ENCODE measurements at regions not wholly inside any gene's neighbourhood (a gene's known extent, or its start where the extent isn't known, plus 50 kb on each side); places are given as distances from the start of the nearest gene placed in this dataset.

DNA sequence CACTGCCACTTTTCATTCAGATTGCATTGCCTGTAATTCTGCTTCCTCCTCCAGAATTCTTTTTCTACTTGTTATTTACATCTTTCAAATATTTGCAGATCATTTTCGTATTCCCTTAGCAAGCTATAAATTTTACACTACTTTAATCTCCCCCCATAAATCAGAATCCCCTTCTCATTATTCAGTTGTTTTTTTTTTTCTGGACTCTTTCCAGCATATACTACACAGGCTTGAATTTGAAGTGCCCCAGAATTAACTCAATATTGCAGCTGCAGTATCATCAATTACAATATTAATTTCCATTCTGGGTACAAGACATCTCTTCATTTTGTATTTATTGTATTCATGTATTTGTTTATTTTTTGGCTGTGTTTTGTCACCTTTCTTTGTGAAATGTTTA lies 1494.3 kb downstream of the AMY1C start:
- BruUV-seq (replicated peaks) = no TSS peak
- no peak overlapping the region for H3K27ac ChIP-seq (ENCODE audit: insufficient read depth, low read depth, low read length)
- intact Hi-C loops (cut with micrococcal nuclease) = no loop called here

DNA sequence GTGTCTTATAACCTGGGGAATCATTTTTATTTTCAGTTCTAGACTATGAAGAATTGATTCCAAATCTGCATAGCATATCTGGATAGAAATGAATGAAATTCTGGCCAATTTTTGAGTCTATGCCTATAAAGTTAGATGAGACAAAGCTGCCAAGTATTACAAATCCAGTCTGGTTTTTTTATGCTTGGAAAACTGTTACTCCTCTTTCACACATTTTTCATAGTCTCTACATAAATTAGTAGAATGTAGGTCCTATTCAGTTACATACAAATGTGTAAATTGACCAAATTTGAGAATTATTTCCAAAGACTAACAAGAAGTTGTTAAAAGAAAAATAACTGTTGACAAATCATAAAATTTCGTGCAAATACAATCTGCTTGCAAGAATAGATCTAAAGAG lies 1505.2 kb downstream of the AMY1C start:
- no peak overlapping the region for H3K9ac ChIP-seq (replicated peaks; ENCODE audit: extremely low read depth, insufficient read depth, low read length)
- H3K9me3 ChIP-seq (replicated peaks; ENCODE audit: control insufficient read depth, insufficient read depth, low read length) = no peaks in the 10 kb centered on the region
- H3K27me3 ChIP-seq (ENCODE audit: control insufficient read depth in 2 of 2, insufficient read depth in 2 of 2, low read length in 2 of 2) = no peaks in the 10 kb centered on the region
- no peaks in the 10 kb centered on the region for H3K36me3 ChIP-seq (ENCODE audit: control insufficient read depth in 2 of 2, extremely low read depth in 1 of 2, insufficient read depth in 2 of 2, low read length in 2 of 2)
- no peak overlapping the region for H3K4me2 ChIP-seq (ENCODE audit: insufficient read depth, low read length)
- no peak overlapping the region for H2AFZ ChIP-seq (ENCODE audit: low read depth, low read length)
- BruUV-seq (replicated peaks) = no TSS peak
- no peak overlapping the region for H3K4me3 ChIP-seq (replicated peaks in 1 of 3; ENCODE audit: insufficient read depth in 1 of 3, low read depth in 1 of 3, low read length in 3 of 3)
- no peak overlapping the region for H3K27ac ChIP-seq (ENCODE audit: insufficient read depth, low read depth, low read length)
- intact Hi-C loops (cut with micrococcal nuclease) = no loop called here
- DNase-seq (ENCODE audit: low read depth, low spot score) = no peak
- no peaks in the 10 kb centered on the region for H3K79me2 ChIP-seq (ENCODE audit: control insufficient read depth, insufficient read depth, low read length)
- CTCF ChIA-PET = no interaction called here
- dilution Hi-C loops (cut with MboI; ENCODE audit: extremely low pct_ligation_motif_present, low sequenced_read_pairs) = no loop called here
- TF ChIP-seq, protein P1, sequence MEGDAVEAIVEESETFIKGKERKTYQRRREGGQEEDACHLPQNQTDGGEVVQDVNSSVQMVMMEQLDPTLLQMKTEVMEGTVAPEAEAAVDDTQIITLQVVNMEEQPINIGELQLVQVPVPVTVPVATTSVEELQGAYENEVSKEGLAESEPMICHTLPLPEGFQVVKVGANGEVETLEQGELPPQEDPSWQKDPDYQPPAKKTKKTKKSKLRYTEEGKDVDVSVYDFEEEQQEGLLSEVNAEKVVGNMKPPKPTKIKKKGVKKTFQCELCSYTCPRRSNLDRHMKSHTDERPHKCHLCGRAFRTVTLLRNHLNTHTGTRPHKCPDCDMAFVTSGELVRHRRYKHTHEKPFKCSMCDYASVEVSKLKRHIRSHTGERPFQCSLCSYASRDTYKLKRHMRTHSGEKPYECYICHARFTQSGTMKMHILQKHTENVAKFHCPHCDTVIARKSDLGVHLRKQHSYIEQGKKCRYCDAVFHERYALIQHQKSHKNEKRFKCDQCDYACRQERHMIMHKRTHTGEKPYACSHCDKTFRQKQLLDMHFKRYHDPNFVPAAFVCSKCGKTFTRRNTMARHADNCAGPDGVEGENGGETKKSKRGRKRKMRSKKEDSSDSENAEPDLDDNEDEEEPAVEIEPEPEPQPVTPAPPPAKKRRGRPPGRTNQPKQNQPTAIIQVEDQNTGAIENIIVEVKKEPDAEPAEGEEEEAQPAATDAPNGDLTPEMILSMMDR (IDR thresholded peaks at IDR 0.05; ENCODE audit: extremely low read depth in 1 of 2, insufficient read depth in 1 of 2, low read depth in 1 of 2, low read length in 2 of 2) = no peak
- no peak for TF ChIP-seq JUN (IDR thresholded peaks at IDR 0.05; ENCODE audit: borderline replicate concordance, insufficient read depth, insufficient read length, low read depth)
- no peak for TF ChIP-seq POLR2AphosphoS5 (IDR thresholded peaks at IDR 0.05; ENCODE audit: insufficient read depth, low read depth, low read length)
- TF ChIP-seq, protein P2, sequence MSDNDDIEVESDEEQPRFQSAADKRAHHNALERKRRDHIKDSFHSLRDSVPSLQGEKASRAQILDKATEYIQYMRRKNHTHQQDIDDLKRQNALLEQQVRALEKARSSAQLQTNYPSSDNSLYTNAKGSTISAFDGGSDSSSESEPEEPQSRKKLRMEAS (IDR thresholded peaks at IDR 0.05; ENCODE audit: insufficient read depth, insufficient read length) = no peak
- no peak for TF ChIP-seq EZH2 (IDR thresholded peaks at IDR 0.05; ENCODE audit: borderline replicate concordance, low read depth, low read length, severe bottlenecking)
- TF ChIP-seq POLR2A (IDR thresholded peaks at IDR 0.05; ENCODE audit: low read depth, low read length) = no peak
- no peak for TF ChIP-seq GATA2 (IDR thresholded peaks at IDR 0.05; ENCODE audit: insufficient read depth, insufficient read length, low read depth, low read length)
- TF ChIP-seq FOS (IDR thresholded peaks at IDR 0.05; ENCODE audit: borderline replicate concordance, insufficient read depth, low read length) = no peak
- TF ChIP-seq MYC (IDR thresholded peaks at IDR 0.05; ENCODE audit: low read depth, low read length) = no peak
- no peaks in the 10 kb centered on the region for H3K4me1 ChIP-seq (ENCODE audit: control insufficient read depth, extremely low read depth, insufficient read depth, low read length)
- no peak for FAIRE-seq
- POLR2A ChIA-PET = no interaction called here
- H4K20me1 ChIP-seq (replicated peaks; ENCODE audit: control insufficient read depth, extremely low read depth, insufficient read depth, low read length) = no peaks in the 10 kb centered on the region
- no peaks in the 10 kb centered on the region for H3K9me1 ChIP-seq (replicated peaks; ENCODE audit: control insufficient read depth, extremely low read depth, insufficient read depth, low read length)

More for the DNA sequence above, 1494.3 kb downstream of the AMY1C start:
- Histone ChIP-seq H3K9ac (replicated peaks; ENCODE audit: extremely low read depth, insufficient read depth, low read length) (no peak overlapping the region), H2AFZ (ENCODE audit: low read depth, low read length) (no peak overlapping the region), H3K27me3 (ENCODE audit: control insufficient read depth in 2 of 2, insufficient read depth in 2 of 2, low read length in 2 of 2) (no peaks in the 10 kb centered on the region), H3K4me1 (ENCODE audit: control insufficient read depth, extremely low read depth, insufficient read depth, low read length) (no peaks in the 10 kb centered on the region), H3K9me3 (replicated peaks; ENCODE audit: control insufficient read depth, insufficient read depth, low read length) (no peaks in the 10 kb centered on the region), H3K79me2 (ENCODE audit: control insufficient read depth, insufficient read depth, low read length) (no peaks in the 10 kb centered on the region), H3K4me2 (ENCODE audit: insufficient read depth, low read length) (no peak overlapping the region), H4K20me1 (replicated peaks; ENCODE audit: control insufficient read depth, extremely low read depth, insufficient read depth, low read length) (no peaks in the 10 kb centered on the region), H3K4me3 (replicated peaks in 1 of 3; ENCODE audit: insufficient read depth in 1 of 3, low read depth in 1 of 3, low read length in 3 of 3) (no peak overlapping the region), H3K9me1 (replicated peaks; ENCODE audit: control insufficient read depth, extremely low read depth, insufficient read depth, low read length) (no peaks in the 10 kb centered on the region), H3K36me3 (ENCODE audit: control insufficient read depth in 2 of 2, extremely low read depth in 1 of 2, insufficient read depth in 2 of 2, low read length in 2 of 2) (no peaks in the 10 kb centered on the region)
- dilution Hi-C loops (cut with MboI; ENCODE audit: extremely low pct_ligation_motif_present, low sequenced_read_pairs) = no loop called here
- CTCF ChIA-PET = no interaction called here
- POLR2A ChIA-PET = no interaction called here
- no peak for FAIRE-seq
- DNase-seq (ENCODE audit: low read depth, low spot score) = no peak
- TF ChIP-seq FOS (IDR thresholded peaks at IDR 0.05; ENCODE audit: borderline replicate concordance, insufficient read depth, low read length) = no peak
- no peak for TF ChIP-seq GATA2 (IDR thresholded peaks at IDR 0.05; ENCODE audit: insufficient read depth, insufficient read length, low read depth, low read length)
- TF ChIP-seq, protein P1 (IDR thresholded peaks at IDR 0.05; ENCODE audit: extremely low read depth in 1 of 2, insufficient read depth in 1 of 2, low read depth in 1 of 2, low read length in 2 of 2) = no peak
- no peak for TF ChIP-seq MYC (IDR thresholded peaks at IDR 0.05; ENCODE audit: low read depth, low read length)
- no peak for TF ChIP-seq POLR2AphosphoS5 (IDR thresholded peaks at IDR 0.05; ENCODE audit: insufficient read depth, low read depth, low read length)
- no peak for TF ChIP-seq POLR2A (IDR thresholded peaks at IDR 0.05; ENCODE audit: low read depth, low read length)
- TF ChIP-seq EZH2 (IDR thresholded peaks at IDR 0.05; ENCODE audit: borderline replicate concordance, low read depth, low read length, severe bottlenecking) = no peak

Measured in endothelial cell of umbilical vein (primary cell).